AG04450 (cell line): ENCODE measurements at regions not wholly inside any gene's neighbourhood (a gene's known extent, or its start where the extent isn't known, plus 50 kb on each side); places are given as distances from the start of the nearest gene placed in this dataset.

Experiments used
- CTCF ChIA-PET: fragments of 300-600, 350-600 bp; formaldehyde crosslinking; extraction: SDS; loops from one replicate; lab custom pipeline; 2022; ENCODE audit warnings: antibody characterized with exemption, inconsistent platforms; lab: Charles Lee
- POLR2A ChIA-PET: fragments of 350-600 bp; formaldehyde crosslinking; extraction: SDS; loops from one replicate; lab custom pipeline; 2021; ENCODE audit warnings: antibody characterized with exemption, inconsistent platforms; lab: Yijun Ruan, JAX
- DNase-seq: peaks from one replicate; pipeline ENCODE4 v3.0.0-alpha.2; 2011; ENCODE audit warnings: low read depth, low spot score
- H3K27ac ChIP-seq: one replicate; pipeline ENCODE4 v1.5.1; 2012; ENCODE audit warnings: low read depth, low read length, control low read depth
- H3K27me3 ChIP-seq: one replicate; pipeline ENCODE4 v1.6.0; 2012; ENCODE audit warnings: low read length; ENCODE audit not compliant: control insufficient read depth, insufficient read depth
- H3K4me3 ChIP-seq: 2 replicates; pipeline ENCODE4 v1.5.1; 2011; ENCODE audit warnings: mild to moderate bottlenecking, low read depth, low read length, control low read depth
- H3K9me3 ChIP-seq: 2 replicates; pipeline ENCODE4 v1.5.1; 2012; ENCODE audit warnings: low read length; ENCODE audit not compliant: control insufficient read depth, insufficient read depth
- TF ChIP-seq, protein P1 (sequence below): IDR thresholded peaks from 2 replicates; pipeline ENCODE4 v1.5.1; 2011; ENCODE audit warnings: low read depth, low read length, control low read depth, inconsistent platforms

GRCh38 chr5:82910905-82911304, 166.3 kb downstream of the TMEM167A start:
- TF ChIP-seq, protein P1, sequence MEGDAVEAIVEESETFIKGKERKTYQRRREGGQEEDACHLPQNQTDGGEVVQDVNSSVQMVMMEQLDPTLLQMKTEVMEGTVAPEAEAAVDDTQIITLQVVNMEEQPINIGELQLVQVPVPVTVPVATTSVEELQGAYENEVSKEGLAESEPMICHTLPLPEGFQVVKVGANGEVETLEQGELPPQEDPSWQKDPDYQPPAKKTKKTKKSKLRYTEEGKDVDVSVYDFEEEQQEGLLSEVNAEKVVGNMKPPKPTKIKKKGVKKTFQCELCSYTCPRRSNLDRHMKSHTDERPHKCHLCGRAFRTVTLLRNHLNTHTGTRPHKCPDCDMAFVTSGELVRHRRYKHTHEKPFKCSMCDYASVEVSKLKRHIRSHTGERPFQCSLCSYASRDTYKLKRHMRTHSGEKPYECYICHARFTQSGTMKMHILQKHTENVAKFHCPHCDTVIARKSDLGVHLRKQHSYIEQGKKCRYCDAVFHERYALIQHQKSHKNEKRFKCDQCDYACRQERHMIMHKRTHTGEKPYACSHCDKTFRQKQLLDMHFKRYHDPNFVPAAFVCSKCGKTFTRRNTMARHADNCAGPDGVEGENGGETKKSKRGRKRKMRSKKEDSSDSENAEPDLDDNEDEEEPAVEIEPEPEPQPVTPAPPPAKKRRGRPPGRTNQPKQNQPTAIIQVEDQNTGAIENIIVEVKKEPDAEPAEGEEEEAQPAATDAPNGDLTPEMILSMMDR: no peak
- no peak overlapping the region for H3K27ac ChIP-seq
- H3K4me3 ChIP-seq: no peak overlapping the region
- H3K9me3 ChIP-seq: no peaks in the 10 kb centered on the region
- CTCF ChIA-PET: no interaction called here
- no peak for DNase-seq
- no peaks in the 10 kb centered on the region for H3K27me3 ChIP-seq
- POLR2A ChIA-PET: no interaction called here

DNA sequence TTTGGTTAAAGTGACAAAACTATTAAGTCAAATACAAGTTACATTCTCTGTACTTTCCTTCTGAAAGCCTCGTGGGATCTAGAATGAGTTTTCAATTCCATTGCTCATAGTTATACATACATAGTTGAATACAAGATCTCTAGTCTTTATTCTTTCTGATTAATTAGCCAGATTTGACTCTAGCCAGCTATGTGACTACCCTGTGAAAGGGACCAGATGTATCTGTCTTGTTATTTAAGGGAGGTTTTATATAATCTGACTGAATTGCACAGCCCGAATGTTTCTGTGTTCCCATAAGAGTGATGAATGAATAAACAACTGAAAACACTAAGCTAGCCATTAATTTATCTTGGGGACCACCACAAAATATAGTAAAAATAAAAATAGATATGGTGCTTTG, 166.7 kb downstream of the TMEM167A start:
- CTCF ChIA-PET: no interaction called here
- Histone ChIP-seq H3K9me3 (no peaks in the 10 kb centered on the region), H3K4me3 (no peak overlapping the region), H3K27me3 (no peaks in the 10 kb centered on the region), H3K27ac (no peak overlapping the region)
- DNase-seq: no peak
- POLR2A ChIA-PET: no interaction called here
- TF ChIP-seq, protein P1: no peak

GRCh38 chr5:82909771-82910170, 167.4 kb downstream of the TMEM167A start:
- DNase-seq: no peak
- ChIA-PET POLR2A (no interaction called here), CTCF (no interaction called here)
- H3K27me3 ChIP-seq: no peaks in the 10 kb centered on the region
- H3K9me3 ChIP-seq: no peaks in the 10 kb centered on the region
- no peak overlapping the region for H3K4me3 ChIP-seq
- TF ChIP-seq, protein P1: no peak
- H3K27ac ChIP-seq: no peak overlapping the region

- ChIA-PET CTCF (no interaction called here), POLR2A (no interaction called here)
- TF ChIP-seq, protein P1: no peak
- Histone ChIP-seq H3K9me3 (no peaks in the 10 kb centered on the region), H3K27ac (no peak overlapping the region), H3K4me3 (no peak overlapping the region), H3K27me3 (no peaks in the 10 kb centered on the region)
- no peak for DNase-seq
Observed at GRCh38 chr5:82905986-82906385, 171.2 kb downstream of the TMEM167A start.

GRCh38 chr5:82901281-82901888, 175.8 kb downstream of the TMEM167A start:
- ChIA-PET POLR2A (no interaction called here), CTCF (no interaction called here)
- TF ChIP-seq, protein P1: no peak
- no peaks in the 10 kb centered on the region for H3K9me3 ChIP-seq
- H3K4me3 ChIP-seq: no peak overlapping the region
- DNase-seq: no peak
- H3K27ac ChIP-seq: no peak overlapping the region
- no peaks in the 10 kb centered on the region for H3K27me3 ChIP-seq
